CD4-positive, alpha-beta T cell treated with Interleukin-10 for 1 hour (primary cell): ENCODE measurements at regions not wholly inside any gene's neighbourhood (a gene's known extent, or its start where the extent isn't known, plus 50 kb on each side); places are given as distances from the start of the nearest gene placed in this dataset.

Experiments
- DNase-seq: peaks from one replicate; pipeline ENCODE4 v3.0.0-alpha.2; 2020

- DNase-seq: no peak
Measured at GRCh38 chr18:40860189-40860588, 1094.8 kb upstream of the PIK3C3 start.

- no peak for DNase-seq
Measured at GRCh38 chr18:40855661-40856060, 1099.4 kb upstream of the PIK3C3 start.

- DNase-seq: no peak
Measured at GRCh38 chr18:40852406-40852805, 1102.6 kb upstream of the PIK3C3 start.

GRCh38 chr18:40851014-40851429, 1104.0 kb upstream of the PIK3C3 start:
- no peak for DNase-seq

GRCh38 chr18:40849886-40850285, 1105.1 kb upstream of the PIK3C3 start:
- no peak for DNase-seq

GRCh38 chr18:40841467-40841866, 1113.6 kb upstream of the PIK3C3 start:
- no peak for DNase-seq

- no peak for DNase-seq
Measured at GRCh38 chr18:40841063-40841462, 1114.0 kb upstream of the PIK3C3 start.

- DNase-seq: no peak
Measured at GRCh38 chr18:40832362-40832761, 1122.7 kb upstream of the PIK3C3 start.

- no peak for DNase-seq
Measured at GRCh38 chr18:40824291-40824690, 1130.7 kb upstream of the PIK3C3 start.

- DNase-seq: no peak
Measured at GRCh38 chr18:40821596-40822243, 1133.3 kb upstream of the PIK3C3 start.

GRCh38 chr18:40812981-40813515, 1142.0 kb upstream of the PIK3C3 start:
- DNase-seq: no peak

GRCh38 chr18:40810372-40810771, 1144.7 kb upstream of the PIK3C3 start:
- DNase-seq: no peak

- no peak for DNase-seq
Measured at GRCh38 chr18:40789286-40789685, 1165.7 kb upstream of the PIK3C3 start.

GRCh38 chr18:40782453-40783130, 1172.4 kb upstream of the PIK3C3 start:
- no peak for DNase-seq

- DNase-seq: no peak
Measured at GRCh38 chr18:40769786-40770185, 1185.2 kb upstream of the PIK3C3 start.

- DNase-seq: no peak
Measured at GRCh38 chr18:40760251-40760650, 1194.8 kb upstream of the PIK3C3 start.

GRCh38 chr18:40754477-40754876, 1200.6 kb upstream of the PIK3C3 start:
- no peak for DNase-seq

GRCh38 chr18:40752316-40752715, 1202.7 kb upstream of the PIK3C3 start:
- no peak for DNase-seq

- DNase-seq: no peak
Measured at GRCh38 chr18:40751186-40751585, 1203.8 kb upstream of the PIK3C3 start.

- no peak for DNase-seq
Measured at GRCh38 chr18:40739029-40739428, 1216.0 kb upstream of the PIK3C3 start.

GRCh38 chr18:40738321-40738880, 1216.6 kb upstream of the PIK3C3 start:
- no peak for DNase-seq

- DNase-seq: no peak
Measured at GRCh38 chr18:40708726-40709125, 1246.3 kb upstream of the PIK3C3 start.

GRCh38 chr18:40707797-40708196, 1247.2 kb upstream of the PIK3C3 start:
- DNase-seq: no peak

- DNase-seq: no peak
Measured at GRCh38 chr18:40698129-40698528, 1256.9 kb upstream of the PIK3C3 start.
